ENCODE measurements at regions not wholly inside any gene's neighbourhood (a gene's known extent, or its start where the extent isn't known, plus 50 kb on each side); places are given as distances from the start of the nearest gene placed in this dataset.

DNA sequence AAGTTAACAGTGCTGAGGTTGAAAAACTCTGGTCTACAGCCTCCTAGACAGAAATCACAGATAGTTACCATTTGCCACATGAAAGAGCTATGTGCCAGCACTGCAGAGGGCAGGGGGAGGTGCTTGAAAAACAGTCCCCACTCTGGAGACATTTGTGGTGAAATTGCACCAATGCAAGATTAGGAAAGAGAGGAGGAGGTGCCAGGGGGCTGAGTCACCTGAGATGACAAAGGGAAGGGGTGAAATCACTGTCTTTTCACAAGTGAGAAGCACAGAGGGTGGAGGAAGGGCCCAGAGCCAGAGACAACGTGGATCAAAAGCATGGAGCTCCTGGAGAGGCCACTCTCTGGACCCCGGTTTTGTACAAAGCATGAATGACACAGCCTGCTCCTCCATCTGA lies 196.3 kb downstream of the BUD13 start:
- DNase-seq (no peak), ATAC-seq (replicated peaks) (no peak)
- H3K9me3 Mint-ChIP-seq: no peaks in the 10 kb centered on the region
- peaks cover 27 to 49% of the 10 kb centered on the region in 2 donors for H3K27me3 Mint-ChIP-seq
- no peaks in the 10 kb centered on the region for H3K4me1 Mint-ChIP-seq (ENCODE audit: low read depth in 2 of 2)
- no peak overlapping the region for H3K27ac Mint-ChIP-seq
- no peak overlapping the region for H3K4me3 Mint-ChIP-seq
- H3K36me3 Mint-ChIP-seq (ENCODE audit: insufficient read depth): no peaks in the 10 kb centered on the region

DNA sequence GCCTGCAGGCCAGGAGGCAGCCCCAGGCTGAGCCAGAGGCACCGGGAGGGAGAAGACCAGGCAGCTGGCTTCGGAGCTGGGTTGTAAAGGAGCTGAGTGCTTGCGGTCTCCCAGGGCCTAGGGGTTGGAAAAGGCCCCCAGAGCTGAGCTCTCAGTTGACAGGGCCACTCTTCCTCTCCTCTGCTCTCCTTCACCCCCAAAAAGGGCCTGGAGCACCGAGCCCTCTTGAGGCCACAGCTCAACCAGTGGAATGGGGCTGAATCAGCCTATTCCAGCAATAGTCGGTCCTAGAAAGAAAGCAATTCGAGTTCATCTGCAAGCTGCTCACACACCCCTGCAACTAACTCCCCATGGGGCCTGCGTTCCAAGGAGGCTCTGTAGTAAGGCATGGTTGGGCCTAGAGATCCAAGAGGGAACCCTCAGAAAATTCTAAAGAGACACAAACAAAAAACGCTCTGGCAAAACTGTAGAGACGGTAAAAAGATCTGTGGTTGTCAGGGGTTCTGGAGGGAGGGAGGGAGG lies 205.0 kb downstream of the BUD13 start:
- H3K27ac Mint-ChIP-seq: no peak overlapping the region
- no peaks in the 10 kb centered on the region for H3K4me1 Mint-ChIP-seq (ENCODE audit: low read depth in 2 of 2)
- peaks cover 24 to 42% of the 10 kb centered on the region in 2 donors for H3K27me3 Mint-ChIP-seq
- H3K9me3 Mint-ChIP-seq: peaks cover 0 to 2% of the 10 kb centered on the region in 2 donors
- H3K4me3 Mint-ChIP-seq: no peak overlapping the region
- ATAC-seq (replicated peaks) (no peak), DNase-seq (no peak)
- H3K36me3 Mint-ChIP-seq (ENCODE audit: insufficient read depth): no peaks in the 10 kb centered on the region

- ATAC-seq (replicated peaks) (no peak), DNase-seq (no peak)
- Mint-ChIP-seq H3K9me3 (peaks cover 0 to 2% of the 10 kb centered on the region in 2 donors), H3K4me1 (ENCODE audit: low read depth in 2 of 2) (no peaks in the 10 kb centered on the region), H3K27me3 (peaks cover 19 to 58% of the 10 kb centered on the region in 2 donors), H3K27ac (no peak overlapping the region), H3K36me3 (ENCODE audit: insufficient read depth) (no peaks in the 10 kb centered on the region), H3K4me3 (no peak overlapping the region)
Measured at GRCh38 chr11:116563712-116564047, 209.1 kb downstream of the BUD13 start.

DNA sequence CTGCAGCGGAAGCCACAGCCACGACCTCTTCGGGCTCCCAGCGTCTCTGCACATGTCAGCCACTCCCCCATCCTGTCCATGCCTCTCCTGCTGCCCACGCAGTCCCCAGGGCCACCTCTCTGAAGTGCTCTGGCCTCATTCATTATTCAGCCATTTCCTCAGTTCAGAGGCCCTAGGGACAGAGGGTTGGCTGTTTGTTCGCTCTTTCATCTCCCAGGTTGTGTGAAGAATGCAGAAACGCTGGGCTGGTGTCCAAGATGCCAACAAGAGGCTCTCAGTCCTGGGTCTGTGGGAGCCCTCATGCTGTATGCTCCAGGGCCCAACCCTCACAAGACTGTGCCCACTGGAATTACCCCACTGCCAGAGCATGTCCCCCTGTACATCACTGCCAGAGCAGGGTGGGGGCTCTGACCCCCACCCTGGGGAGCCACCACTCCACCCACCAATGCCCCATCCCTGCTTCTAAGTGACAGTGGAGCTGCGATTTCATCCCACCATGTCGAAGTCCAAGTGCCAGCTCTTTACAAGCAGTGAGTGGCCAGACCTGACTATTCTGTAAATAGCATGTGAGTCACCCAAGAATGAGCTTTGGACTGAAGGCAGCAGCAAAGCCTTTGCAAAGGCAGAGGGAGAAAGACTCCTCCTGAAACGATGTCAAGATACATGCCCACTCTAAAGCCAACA lies 209.6 kb downstream of the BUD13 start:
- no peaks in the 10 kb centered on the region for H3K4me1 Mint-ChIP-seq (ENCODE audit: low read depth in 2 of 2)
- H3K9me3 Mint-ChIP-seq: peaks cover 0 to 2% of the 10 kb centered on the region in 2 donors
- no peak overlapping the region for H3K4me3 Mint-ChIP-seq
- ATAC-seq (replicated peaks): no peak
- no peak for DNase-seq
- peaks cover 24 to 63% of the 10 kb centered on the region in 2 donors for H3K27me3 Mint-ChIP-seq
- no peak overlapping the region for H3K27ac Mint-ChIP-seq
- H3K36me3 Mint-ChIP-seq (ENCODE audit: insufficient read depth): no peaks in the 10 kb centered on the region

- Mint-ChIP-seq H3K27me3 (peaks cover 25 to 67% of the 10 kb centered on the region in 2 donors), H3K36me3 (ENCODE audit: insufficient read depth) (no peaks in the 10 kb centered on the region), H3K4me3 (no peak overlapping the region), H3K27ac (no peak overlapping the region), H3K9me3 (peaks cover under 1 to 12% of the 10 kb centered on the region in 2 donors), H3K4me1 (ENCODE audit: low read depth in 2 of 2) (no peaks in the 10 kb centered on the region)
- DNase-seq (no peak), ATAC-seq (replicated peaks) (no peak)
Measured at GRCh38 chr11:116560589-116560988, 212.2 kb downstream of the BUD13 start.

GRCh38 chr11:116558504-116559211 lies 214.1 kb downstream of the BUD13 start:
- no peak for ATAC-seq (replicated peaks)
- Mint-ChIP-seq H3K4me1 (ENCODE audit: low read depth in 2 of 2) (no peaks in the 10 kb centered on the region), H3K9me3 (peaks cover 0 to 14% of the 10 kb centered on the region in 2 donors), H3K4me3 (no peak overlapping the region), H3K27me3 (peaks cover 24 to 51% of the 10 kb centered on the region in 2 donors), H3K27ac (no peak overlapping the region), H3K36me3 (ENCODE audit: insufficient read depth) (no peaks in the 10 kb centered on the region)
- no peak for DNase-seq

DNA sequence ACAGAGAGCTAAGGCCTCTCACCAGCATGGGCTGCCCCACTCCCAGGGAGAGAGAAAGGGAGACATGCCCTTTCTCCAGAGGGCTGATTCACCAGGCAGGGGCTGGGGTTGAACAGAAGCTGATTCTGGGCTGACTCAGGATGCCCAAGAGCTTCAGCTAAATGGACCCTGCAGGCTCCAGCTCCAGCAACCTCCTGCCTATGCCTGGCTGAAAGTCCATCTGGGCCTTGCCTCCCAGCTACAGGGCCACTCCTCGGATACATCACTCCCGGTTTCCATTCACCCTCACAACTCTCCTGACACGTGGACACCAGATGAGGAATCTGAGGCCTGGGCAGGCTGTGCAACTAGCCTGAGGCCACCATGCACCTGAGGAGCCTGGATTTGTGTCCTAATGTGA lies 215.5 kb downstream of the BUD13 start:
- Mint-ChIP-seq H3K27ac (no peak overlapping the region), H3K36me3 (ENCODE audit: insufficient read depth) (no peaks in the 10 kb centered on the region), H3K9me3 (peaks cover 0 to 14% of the 10 kb centered on the region in 2 donors), H3K27me3 (peaks cover 22 to 43% of the 10 kb centered on the region in 2 donors), H3K4me1 (ENCODE audit: low read depth in 2 of 2) (no peaks in the 10 kb centered on the region), H3K4me3 (no peak overlapping the region)
- no peak for ATAC-seq (replicated peaks)
- DNase-seq: no peak

- Mint-ChIP-seq H3K27me3 (peaks cover 30 to 49% of the 10 kb centered on the region in 2 donors), H3K27ac (no peak overlapping the region), H3K4me1 (ENCODE audit: low read depth in 2 of 2) (no peaks in the 10 kb centered on the region), H3K4me3 (no peak overlapping the region), H3K36me3 (ENCODE audit: insufficient read depth) (no peaks in the 10 kb centered on the region), H3K9me3 (peaks cover 0 to 14% of the 10 kb centered on the region in 2 donors)
- ATAC-seq (replicated peaks): no peak
- no peak for DNase-seq
Measured at GRCh38 chr11:116556483-116556882, 216.3 kb downstream of the BUD13 start.

GRCh38 chr11:116553482-116553881 lies 219.3 kb downstream of the BUD13 start:
- H3K4me3 Mint-ChIP-seq: no peak overlapping the region
- H3K27me3 Mint-ChIP-seq: peaks cover 44 to 48% of the 10 kb centered on the region in 2 donors
- H3K36me3 Mint-ChIP-seq (ENCODE audit: insufficient read depth): no peaks in the 10 kb centered on the region
- DNase-seq: no peak
- no peaks in the 10 kb centered on the region for H3K4me1 Mint-ChIP-seq (ENCODE audit: low read depth in 2 of 2)
- peaks cover 0 to 14% of the 10 kb centered on the region in 2 donors for H3K9me3 Mint-ChIP-seq
- no peak overlapping the region for H3K27ac Mint-ChIP-seq
- no peak for ATAC-seq (replicated peaks)

GRCh38 chr11:116551576-116551975 lies 221.2 kb downstream of the BUD13 start:
- Mint-ChIP-seq H3K27me3 (peaks cover 35 to 51% of the 10 kb centered on the region in 2 donors), H3K4me1 (ENCODE audit: low read depth in 2 of 2) (no peaks in the 10 kb centered on the region), H3K4me3 (no peak overlapping the region), H3K9me3 (peaks cover 0 to 6% of the 10 kb centered on the region in 2 donors), H3K27ac (no peak overlapping the region), H3K36me3 (ENCODE audit: insufficient read depth) (no peaks in the 10 kb centered on the region)
- DNase-seq (no peak), ATAC-seq (replicated peaks) (no peak)

DNA sequence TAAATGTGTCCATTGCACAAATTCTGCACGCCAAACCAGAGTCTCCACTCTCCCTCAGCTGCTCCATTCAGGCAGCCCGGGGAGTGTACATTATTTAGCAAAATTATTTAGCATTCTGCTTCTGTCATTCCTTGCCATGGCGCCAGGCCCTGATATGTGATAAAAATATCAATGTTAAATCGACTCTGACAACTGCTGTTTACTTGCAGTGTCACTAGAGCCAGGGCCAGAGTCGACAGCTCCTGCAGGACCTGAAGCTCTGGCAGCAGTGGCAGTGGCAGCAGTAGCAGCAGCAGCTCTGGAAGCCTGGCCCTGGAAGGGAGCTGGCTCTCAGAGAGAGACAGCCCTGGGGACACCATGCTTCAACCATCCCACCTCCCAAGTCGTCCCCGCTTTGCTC lies 224.5 kb downstream of the BUD13 start:
- Mint-ChIP-seq H3K27me3 (peaks cover 35 to 46% of the 10 kb centered on the region in 2 donors), H3K27ac (no peak overlapping the region), H3K9me3 (no peaks in the 10 kb centered on the region), H3K4me1 (ENCODE audit: low read depth in 2 of 2) (no peaks in the 10 kb centered on the region), H3K4me3 (no peak overlapping the region), H3K36me3 (ENCODE audit: insufficient read depth) (no peaks in the 10 kb centered on the region)
- DNase-seq (no peak), ATAC-seq (replicated peaks) (no peak)

- H3K27ac Mint-ChIP-seq: no peak overlapping the region
- H3K4me3 Mint-ChIP-seq: no peak overlapping the region
- H3K4me1 Mint-ChIP-seq (ENCODE audit: low read depth in 2 of 2): no peaks in the 10 kb centered on the region
- no peaks in the 10 kb centered on the region for H3K9me3 Mint-ChIP-seq
- H3K27me3 Mint-ChIP-seq: peaks cover 33 to 44% of the 10 kb centered on the region in 2 donors
- DNase-seq (no peak), ATAC-seq (replicated peaks) (no peak)
- no peaks in the 10 kb centered on the region for H3K36me3 Mint-ChIP-seq (ENCODE audit: insufficient read depth)
Measured at GRCh38 chr11:116547571-116547970, 225.2 kb downstream of the BUD13 start.

- H3K27ac Mint-ChIP-seq: no peak overlapping the region
Measured at GRCh38 chr11:116545912-116546311, 226.9 kb downstream of the BUD13 start.

DNA sequence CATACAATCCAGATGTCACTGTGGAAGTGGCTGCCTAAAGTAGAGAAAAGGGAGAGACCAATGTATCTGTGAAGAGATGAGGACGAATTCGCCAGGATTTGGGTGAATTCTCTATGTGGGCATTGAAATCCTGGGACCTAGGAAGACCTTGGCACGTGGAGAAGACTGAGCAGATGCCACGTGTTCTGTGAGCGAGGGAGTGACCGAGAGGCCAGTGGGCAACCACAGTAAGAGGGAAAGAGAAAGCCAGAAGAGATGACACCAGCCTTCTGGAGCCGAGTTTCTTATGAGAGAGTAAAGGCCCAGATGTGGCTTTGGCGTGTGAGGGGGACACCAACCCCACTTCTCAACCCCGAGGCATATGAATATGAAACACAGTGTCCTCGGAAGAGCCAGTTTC lies 228.1 kb downstream of the BUD13 start:
- no peak overlapping the region for H3K4me3 Mint-ChIP-seq
- no peaks in the 10 kb centered on the region for H3K9me3 Mint-ChIP-seq
- H3K4me1 Mint-ChIP-seq (ENCODE audit: low read depth in 2 of 2): no peaks in the 10 kb centered on the region
- peaks cover 18 to 32% of the 10 kb centered on the region in 2 donors for H3K27me3 Mint-ChIP-seq
- H3K36me3 Mint-ChIP-seq (ENCODE audit: insufficient read depth): no peaks in the 10 kb centered on the region
- ATAC-seq (replicated peaks): no peak
- no peak overlapping the region for H3K27ac Mint-ChIP-seq
- DNase-seq: no peak

More at GRCh38 chr11:116545912-116546311, 226.9 kb downstream of the BUD13 start:
- Mint-ChIP-seq H3K36me3 (ENCODE audit: insufficient read depth) (no peaks in the 10 kb centered on the region), H3K4me1 (ENCODE audit: low read depth in 2 of 2) (no peaks in the 10 kb centered on the region), H3K9me3 (no peaks in the 10 kb centered on the region), H3K27me3 (peaks cover 18 to 31% of the 10 kb centered on the region in 2 donors), H3K4me3 (no peak overlapping the region)
- no peak for ATAC-seq (replicated peaks)
- DNase-seq: no peak

All from effector memory CD8-positive, alpha-beta T cell (primary cell).